ENCODE measurements at regions not wholly inside any gene's neighbourhood (a gene's known extent, or its start where the extent isn't known, plus 50 kb on each side); places are given as distances from the start of the nearest gene placed in this dataset.

DNA sequence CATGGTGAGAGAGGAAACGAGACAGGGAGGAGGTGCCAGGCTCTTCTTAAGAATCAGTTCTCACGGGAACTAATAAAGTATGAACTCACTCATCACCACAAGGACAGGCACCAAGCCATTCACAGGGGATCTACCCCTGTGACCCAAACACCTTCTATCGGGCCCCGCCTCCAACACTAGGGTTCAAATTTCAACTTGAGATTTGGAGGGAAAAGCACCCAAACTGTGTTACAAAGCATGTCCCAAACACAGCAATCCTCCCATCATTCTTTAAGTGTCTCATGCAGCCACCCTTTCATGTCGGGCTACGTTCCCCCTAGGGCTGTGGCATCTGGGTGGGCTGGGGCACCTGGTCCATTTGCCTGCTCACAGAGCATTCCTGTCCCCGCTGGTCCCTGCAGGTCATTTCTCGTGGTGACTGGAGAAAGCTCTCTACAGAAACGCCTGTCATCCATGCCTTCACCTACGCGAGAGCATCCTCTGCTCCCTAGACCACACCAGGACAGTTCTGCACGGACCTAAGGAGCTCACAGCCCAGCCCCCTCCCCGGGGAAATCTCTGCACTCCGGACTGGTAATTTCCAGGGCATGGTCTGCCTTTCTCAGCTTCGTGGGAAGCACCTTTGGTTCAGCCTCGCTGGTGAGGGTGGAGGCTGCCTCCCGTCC lies 79.6 kb downstream of the TTLL2 start:
- TF ChIP-seq, protein P1, sequence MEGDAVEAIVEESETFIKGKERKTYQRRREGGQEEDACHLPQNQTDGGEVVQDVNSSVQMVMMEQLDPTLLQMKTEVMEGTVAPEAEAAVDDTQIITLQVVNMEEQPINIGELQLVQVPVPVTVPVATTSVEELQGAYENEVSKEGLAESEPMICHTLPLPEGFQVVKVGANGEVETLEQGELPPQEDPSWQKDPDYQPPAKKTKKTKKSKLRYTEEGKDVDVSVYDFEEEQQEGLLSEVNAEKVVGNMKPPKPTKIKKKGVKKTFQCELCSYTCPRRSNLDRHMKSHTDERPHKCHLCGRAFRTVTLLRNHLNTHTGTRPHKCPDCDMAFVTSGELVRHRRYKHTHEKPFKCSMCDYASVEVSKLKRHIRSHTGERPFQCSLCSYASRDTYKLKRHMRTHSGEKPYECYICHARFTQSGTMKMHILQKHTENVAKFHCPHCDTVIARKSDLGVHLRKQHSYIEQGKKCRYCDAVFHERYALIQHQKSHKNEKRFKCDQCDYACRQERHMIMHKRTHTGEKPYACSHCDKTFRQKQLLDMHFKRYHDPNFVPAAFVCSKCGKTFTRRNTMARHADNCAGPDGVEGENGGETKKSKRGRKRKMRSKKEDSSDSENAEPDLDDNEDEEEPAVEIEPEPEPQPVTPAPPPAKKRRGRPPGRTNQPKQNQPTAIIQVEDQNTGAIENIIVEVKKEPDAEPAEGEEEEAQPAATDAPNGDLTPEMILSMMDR (IDR thresholded peaks at IDR 0.05), result no peak
- no peak for TF ChIP-seq POLR2A (IDR thresholded peaks at IDR 0.05)

Data from lower leg skin (tissue), 3 donors.